ENCODE measurements at regions not wholly inside any gene's neighbourhood (a gene's known extent, or its start where the extent isn't known, plus 50 kb on each side); places are given as distances from the start of the nearest gene placed in this dataset.
"Not testable (repeated sequence)": the region's sequence is repeated elsewhere in the genome, so short reads cannot be mapped to it uniquely, and the experiment has no call there.

- DNase-seq, result no peak
Measured at GRCh38 chr20:12455148-12455547, 537.5 kb downstream of the BTBD3 start.

GRCh38 chr20:12458241-12458640 is 540.5 kb downstream of the BTBD3 start:
- no peak for DNase-seq

GRCh38 chr20:12464036-12464435 is 544.7 kb upstream of the SPTLC3 start:
- no peak for DNase-seq

- DNase-seq, result no peak
Measured at GRCh38 chr20:12466915-12467314, 541.9 kb upstream of the SPTLC3 start.

- no peak for DNase-seq
Measured at GRCh38 chr20:12467758-12468157, 541.0 kb upstream of the SPTLC3 start.

- no peak for DNase-seq
Measured at GRCh38 chr20:12482661-12483060, 526.1 kb upstream of the SPTLC3 start.

- DNase-seq, result no peak
Measured at GRCh38 chr20:12502443-12502842, 506.3 kb upstream of the SPTLC3 start.

- DNase-seq, result no peak
Measured at GRCh38 chr20:12504779-12505178, 504.0 kb upstream of the SPTLC3 start.

GRCh38 chr20:12511499-12511898 is 497.3 kb upstream of the SPTLC3 start:
- DNase-seq, result no peak

GRCh38 chr20:12512755-12513154 is 496.0 kb upstream of the SPTLC3 start:
- no peak for DNase-seq

- DNase-seq, result no peak
Measured at GRCh38 chr20:12528104-12528503, 480.7 kb upstream of the SPTLC3 start.

- no peak for DNase-seq
Measured at GRCh38 chr20:12528591-12529041, 480.2 kb upstream of the SPTLC3 start.

- no peak for DNase-seq
Measured at GRCh38 chr20:12531626-12532025, 477.1 kb upstream of the SPTLC3 start.

GRCh38 chr20:12535316-12535715 is 473.5 kb upstream of the SPTLC3 start:
- no peak for DNase-seq

GRCh38 chr20:12535770-12536169 is 473.0 kb upstream of the SPTLC3 start:
- DNase-seq, result no peak

GRCh38 chr20:12554426-12554825 is 454.3 kb upstream of the SPTLC3 start:
- no peak for DNase-seq

GRCh38 chr20:12555369-12555768 is 453.4 kb upstream of the SPTLC3 start:
- no peak for DNase-seq

GRCh38 chr20:12555849-12556248 is 452.9 kb upstream of the SPTLC3 start:
- DNase-seq, result not testable (repeated sequence)

- no peak for DNase-seq
Measured at GRCh38 chr20:12557224-12557623, 451.5 kb upstream of the SPTLC3 start.

GRCh38 chr20:12564979-12565378 is 443.8 kb upstream of the SPTLC3 start:
- DNase-seq, result no peak

GRCh38 chr20:12566596-12566995 is 442.2 kb upstream of the SPTLC3 start:
- no peak for DNase-seq

GRCh38 chr20:12570371-12570770 is 438.4 kb upstream of the SPTLC3 start:
- peak in 3 of 51 donors; percentile 4 to 5 (median 4) for DNase-seq

- DNase-seq, result no peak
Measured at GRCh38 chr20:12573442-12573841, 435.3 kb upstream of the SPTLC3 start.

- peak in 1 of 51 donors; percentile 10 for DNase-seq
Measured at GRCh38 chr20:12575352-12576095, 433.2 kb upstream of the SPTLC3 start.
